ENCODE measurements at regions not wholly inside any gene's neighbourhood (a gene's known extent, or its start where the extent isn't known, plus 50 kb on each side); places are given as distances from the start of the nearest gene placed in this dataset.

DNA sequence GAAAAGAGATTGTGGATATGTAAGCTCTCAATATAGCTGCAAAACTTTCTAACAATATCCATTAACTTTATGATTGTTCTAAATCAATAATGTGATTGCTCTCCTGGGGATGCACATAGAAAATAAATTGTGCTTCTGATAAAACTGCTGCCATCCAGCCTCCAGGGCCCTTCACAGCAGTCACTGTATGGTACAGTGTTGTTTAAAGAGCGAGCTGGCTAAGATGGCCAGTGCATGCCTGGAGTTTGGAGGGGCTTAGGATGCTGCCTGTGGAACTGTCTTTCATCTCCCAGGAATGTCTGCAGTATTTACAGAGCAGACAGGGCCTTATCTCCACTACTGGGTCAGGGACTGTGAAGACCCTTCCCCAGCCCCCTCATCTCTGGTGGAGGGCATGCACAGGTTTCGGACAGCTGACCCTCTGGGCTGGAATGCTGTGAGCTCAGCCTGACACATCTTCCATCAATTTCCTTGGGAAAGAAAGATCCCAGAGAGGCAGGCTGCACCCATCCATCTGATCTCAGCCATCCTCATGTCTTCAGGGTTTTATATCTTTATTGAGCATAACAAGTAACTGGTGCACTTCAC lies 137.0 kb downstream of the PLPP3 start:
- no peak for DNase-seq (ENCODE audit: low spot score)

DNA sequence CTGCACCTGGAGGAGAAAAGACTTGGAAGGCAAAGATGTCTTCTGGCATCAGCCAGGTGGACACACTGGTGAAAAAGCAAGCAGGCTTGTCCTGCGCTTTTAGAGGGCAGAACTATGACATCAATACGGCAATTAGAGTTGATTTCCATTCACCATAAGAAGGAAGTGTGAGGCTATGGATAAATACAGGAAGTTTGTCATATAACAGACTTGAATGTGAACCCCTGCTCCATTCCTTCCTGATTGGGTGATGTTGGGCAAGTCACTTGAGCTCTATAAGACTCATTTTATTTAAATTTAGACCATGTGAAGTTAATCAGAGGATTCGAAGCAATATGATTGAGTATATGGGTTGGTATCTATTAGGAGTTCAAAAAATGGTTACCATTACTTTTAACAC lies 137.8 kb downstream of the PLPP3 start:
- DNase-seq (ENCODE audit: low spot score) = no peak

DNA sequence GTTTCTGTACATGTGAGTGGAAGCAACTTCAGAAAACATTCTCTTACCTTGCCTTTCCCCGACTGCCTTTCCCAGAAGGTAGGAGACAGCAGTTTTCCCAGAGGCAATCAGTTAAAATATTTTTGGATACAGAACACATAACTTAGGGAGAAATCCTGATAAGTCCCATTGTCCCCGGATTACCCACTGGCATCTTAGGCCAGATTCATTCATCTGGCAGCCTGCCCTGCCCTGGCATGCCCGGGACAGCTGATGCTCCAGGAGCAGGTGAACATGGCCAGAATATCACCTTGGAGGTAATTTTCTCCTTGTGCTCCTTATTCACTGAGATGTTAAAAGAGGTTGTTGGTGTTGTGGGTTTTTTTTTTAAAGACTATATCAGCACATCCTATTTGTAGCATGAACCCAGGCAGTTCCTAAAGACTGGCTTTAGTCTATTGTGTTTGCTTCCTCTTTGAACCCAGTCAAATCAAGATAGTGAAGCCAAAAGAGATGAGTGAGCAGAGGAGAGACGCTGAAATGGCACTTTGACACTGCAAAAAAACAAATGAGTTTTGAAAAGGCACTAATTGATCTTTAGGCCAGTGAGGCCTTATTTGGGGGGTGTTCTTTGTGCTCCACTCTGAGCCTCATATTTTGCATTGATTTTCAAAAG lies 139.6 kb downstream of the PLPP3 start:
- no peak for DNase-seq (ENCODE audit: low spot score)

DNA sequence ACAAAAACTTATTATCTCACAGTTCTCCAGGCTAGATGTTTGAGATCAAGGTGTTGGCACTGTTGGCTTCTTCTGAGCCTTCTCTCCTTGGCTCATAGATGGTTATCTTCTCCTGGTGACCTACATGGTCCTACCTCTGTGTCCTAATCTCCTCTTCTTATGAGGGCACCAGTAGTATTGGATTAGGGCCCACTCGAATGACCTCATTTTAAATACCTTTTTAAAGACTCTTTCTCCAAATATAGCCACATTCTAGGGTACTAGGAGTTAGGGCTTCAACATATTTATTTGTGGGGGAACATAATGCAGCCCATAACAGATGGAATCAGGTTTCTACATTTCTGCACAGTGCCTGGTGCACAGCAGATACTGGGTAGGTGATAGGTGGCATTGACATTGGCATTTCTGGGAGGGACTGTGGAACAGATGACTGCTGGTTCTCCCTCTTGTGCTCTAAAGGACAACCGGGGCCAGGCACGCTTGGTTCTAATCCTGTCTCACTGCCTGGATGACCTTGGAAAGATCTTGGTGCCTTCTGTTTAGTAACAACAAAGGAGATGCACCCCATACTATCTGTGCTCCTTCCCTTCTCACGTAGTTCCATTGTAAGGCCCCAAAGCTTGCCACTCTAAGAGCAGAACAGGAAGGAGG lies 140.3 kb downstream of the PLPP3 start:
- no peak for DNase-seq (ENCODE audit: low spot score)

DNA sequence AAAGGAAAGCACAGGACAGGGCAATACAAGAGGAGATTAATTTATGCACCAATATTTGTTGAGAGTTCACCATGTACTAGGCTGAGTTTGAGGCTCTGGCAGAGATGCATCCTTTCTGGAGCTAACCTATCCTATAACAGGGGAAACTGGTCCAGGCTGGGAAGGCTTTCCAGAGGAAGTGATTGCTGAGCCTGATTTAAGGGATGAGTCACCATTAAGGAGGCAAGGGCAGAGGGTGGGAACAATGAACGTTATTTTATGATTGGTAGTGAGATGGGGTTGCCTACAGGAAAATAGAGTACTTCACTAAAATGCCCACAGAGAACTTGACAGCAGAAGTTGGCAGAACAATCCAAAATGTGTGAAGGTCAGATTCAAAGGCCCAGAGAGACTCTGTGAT lies 141.4 kb downstream of the PLPP3 start:
- no peak for DNase-seq (ENCODE audit: low spot score)

DNA sequence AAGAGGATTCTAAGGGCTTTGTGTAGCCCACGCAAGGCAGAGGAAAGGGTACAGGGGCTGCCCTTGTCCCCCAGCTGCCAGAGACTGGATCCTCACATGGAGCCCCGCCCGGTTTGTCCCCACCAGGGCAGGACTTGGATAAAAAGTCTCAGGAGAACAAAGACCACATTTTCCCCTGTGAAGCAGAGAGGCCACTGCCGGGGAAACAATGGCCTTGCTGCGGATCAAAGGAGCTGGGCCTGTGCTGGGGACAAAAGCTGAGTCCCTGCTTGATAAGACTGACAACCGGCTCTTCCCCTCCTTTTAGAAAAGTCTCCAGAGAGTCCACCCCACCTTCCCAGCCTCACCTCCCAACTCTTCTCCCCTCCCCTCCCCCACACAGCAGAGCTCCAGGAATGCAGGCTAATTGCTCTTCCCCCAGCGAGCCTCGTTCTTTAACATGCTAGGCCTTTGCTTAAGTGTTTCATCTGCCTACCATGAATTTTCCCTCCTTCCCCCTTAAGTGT lies 142.4 kb downstream of the PLPP3 start:
- no peak for DNase-seq (ENCODE audit: low spot score)

DNA sequence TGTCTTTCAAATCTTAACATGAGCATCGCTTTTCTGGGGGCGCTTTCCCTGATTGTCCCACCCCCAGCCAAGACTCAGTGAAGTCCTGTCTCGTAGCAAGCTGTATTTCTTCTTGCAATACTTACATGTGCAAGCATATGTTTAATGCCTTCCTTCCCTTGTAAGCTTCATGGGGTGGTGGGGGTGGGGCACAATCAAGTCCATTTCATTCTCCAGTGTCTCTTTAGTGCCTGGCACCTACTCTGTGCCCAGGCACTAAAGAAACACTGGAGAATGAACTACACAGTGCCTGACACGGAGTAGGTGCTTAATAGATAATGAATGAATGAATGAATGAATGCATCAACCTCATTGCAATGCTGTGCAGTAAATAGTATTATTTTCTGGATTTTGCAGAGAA lies 143.1 kb downstream of the PLPP3 start:
- no peak for DNase-seq (ENCODE audit: low spot score)

DNA sequence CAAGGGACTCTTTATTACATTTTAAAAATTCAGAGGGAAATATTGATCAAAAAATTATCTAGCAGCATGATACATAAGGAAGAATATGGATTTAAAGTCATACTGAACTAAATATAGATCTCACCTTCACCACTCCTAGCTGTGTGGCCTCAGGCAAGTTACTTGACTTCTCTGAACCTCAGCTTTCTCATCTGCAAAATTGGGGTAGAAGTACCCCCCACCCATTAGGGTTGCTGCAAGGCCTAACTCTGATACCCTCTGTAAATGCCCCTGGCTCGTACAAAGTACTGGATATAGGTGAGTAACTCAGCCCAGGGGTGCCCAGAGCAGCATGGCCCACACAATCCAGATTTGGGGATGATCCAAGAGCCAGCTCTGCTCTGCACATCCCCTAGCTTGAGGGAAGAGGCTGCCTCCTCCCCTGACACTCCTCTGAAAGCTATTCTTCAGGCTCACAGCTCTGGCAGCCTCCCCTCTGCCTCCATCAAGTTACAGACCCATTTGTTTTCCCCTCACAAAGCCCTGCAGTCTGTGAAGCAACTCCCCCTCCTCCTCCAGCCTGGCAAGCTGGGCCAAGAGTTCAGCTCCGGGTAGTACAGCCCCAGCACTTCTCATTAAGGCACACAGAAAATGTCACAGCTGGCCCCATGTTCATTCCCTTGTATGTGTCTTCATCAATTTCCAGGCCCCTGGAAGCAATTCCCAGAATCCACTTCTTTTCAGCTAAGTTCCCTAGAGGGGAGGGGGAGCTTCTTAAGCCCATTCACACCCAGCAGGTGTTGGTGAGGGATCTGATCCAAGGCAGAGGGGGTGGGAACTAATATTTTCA lies 143.7 kb downstream of the PLPP3 start:
- DNase-seq (ENCODE audit: low spot score) = no peak

DNA sequence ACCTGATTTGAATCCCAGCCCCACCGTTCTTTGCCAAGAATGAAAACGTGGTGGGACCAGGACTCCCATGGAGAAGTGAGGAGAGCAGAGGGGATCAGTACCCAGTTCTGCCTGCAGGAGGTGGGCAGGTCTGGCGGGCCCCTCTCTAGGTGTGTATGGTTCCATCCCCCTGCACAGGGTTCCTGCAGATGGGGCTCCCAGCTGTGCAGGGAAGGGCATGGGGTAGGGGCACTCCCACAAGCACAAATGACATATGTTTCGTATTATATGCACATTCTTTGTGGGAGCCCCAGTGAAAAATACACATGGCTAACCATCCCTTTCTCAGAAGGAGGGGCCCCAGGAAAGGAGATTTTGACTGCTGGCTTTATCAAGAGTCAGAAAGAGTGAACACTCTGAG lies 144.6 kb downstream of the PLPP3 start:
- no peak for DNase-seq (ENCODE audit: low spot score)

DNA sequence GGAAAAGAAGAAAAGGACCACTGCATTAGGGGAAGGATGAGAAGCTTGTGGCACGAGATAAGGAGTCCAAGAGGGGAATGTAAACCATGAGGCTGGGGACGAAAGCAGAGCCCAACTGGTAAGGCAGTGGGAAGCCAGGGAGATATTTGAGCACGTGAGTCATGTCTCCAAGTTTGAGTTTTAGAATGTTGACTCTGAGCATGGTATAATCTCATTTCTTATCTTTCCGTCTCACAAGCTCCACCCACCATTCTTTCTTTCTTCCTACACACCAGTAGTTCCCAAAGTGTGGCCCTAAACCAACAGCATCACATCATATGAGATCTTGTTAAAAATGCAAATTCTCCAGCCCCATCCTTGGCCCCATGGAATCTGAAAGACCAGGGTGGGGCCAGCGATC lies 145.3 kb downstream of the PLPP3 start:
- DNase-seq (ENCODE audit: low spot score) = no peak

DNA sequence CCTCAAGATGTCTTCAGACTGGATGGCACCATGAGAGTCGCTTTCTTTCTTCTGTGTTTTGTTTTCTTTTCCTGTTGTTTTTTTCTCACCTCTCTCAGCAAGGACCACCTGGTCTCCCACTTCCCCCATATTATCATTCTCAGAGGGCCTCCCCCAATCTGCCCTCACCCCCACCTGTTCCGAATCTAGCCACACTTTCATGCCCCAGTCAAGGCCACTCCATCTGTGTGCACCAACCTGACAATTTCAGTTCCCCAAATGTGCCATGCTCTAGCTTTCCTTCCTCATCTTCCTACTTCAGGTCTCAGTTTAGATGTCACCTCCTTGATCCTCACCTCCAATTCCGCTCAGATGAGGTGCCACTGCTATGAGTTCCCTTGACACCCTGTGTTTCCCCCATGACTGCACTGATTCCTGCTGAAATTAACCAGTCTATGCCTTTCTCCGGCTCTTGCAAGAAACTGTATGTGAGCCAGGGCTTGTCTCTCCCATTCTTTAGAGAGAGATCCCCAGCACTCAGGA lies 146.2 kb downstream of the PLPP3 start:
- no peak for DNase-seq (ENCODE audit: low spot score)

DNA sequence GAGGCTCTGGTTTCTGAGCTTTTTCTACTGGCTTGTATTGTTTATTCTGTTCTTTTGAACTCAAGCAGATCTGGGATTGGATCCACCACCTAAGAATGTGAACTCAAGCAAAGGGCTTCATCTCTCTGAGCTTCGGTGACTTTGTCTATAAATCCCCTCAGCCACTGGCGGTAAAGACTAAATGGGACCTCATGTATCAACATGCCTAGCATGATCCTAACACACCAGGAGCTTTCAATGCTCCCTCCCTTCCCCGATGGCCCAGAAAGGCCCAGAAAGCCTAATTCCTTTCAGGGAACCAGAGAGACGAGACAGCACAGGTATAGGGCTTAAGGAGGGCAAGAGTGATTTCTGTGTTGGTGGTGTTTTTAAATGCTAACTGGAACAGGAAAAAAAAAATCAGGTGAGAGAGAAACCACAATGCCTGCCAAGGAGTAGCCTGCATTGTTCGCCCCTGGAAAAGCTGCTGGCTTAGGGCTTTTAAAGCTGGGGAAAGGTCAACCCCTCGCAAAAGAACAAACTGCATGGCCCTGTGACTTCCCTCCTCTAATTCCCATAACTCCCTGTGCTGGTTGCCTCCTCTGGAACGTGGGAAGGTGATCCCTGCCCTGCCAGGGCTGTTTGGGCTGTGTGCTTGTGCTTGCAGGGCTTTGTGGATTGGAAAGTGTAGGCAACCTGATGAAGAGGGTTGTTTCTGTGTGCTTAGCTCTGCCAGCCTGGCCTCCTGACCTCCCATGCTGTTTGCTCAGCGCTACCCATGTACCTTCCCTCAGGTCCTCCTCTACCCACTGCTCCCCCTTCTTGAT lies 147.0 kb downstream of the PLPP3 start:
- no peak for DNase-seq (ENCODE audit: low spot score)

DNA sequence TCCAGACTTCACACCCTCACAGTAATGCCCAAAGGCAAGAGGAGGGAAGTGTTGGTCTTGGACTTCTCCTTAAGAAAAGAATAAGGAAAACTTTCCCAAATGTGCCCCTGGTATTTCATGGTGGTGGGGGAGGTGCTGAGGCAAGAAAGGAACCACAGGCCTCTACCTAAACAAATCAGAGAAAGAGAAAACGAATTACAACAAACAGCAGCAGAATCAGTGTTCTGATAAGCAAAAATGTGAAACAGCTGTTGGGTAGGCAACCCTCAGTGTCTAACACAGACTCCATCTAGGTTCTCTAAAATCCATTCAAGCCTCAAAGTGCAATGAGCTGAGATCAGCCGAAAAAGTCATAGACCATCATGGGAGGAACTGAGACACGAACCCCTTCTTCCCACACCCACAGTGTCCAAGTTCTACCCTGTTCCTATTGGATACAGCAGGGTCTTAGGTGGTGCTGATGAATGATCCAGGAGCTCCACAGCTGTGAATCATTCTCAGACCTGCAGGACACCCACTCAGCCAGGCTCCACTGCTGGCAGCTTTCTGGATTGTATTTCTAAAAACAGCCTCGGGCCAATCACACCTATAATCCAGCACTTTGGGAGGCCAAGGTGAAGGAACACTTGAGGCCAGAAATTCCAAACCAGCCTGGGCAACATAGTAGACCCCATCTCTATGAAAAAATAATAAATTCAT lies 149.1 kb downstream of the PLPP3 start:
- DNase-seq (ENCODE audit: low spot score) = no peak

DNA sequence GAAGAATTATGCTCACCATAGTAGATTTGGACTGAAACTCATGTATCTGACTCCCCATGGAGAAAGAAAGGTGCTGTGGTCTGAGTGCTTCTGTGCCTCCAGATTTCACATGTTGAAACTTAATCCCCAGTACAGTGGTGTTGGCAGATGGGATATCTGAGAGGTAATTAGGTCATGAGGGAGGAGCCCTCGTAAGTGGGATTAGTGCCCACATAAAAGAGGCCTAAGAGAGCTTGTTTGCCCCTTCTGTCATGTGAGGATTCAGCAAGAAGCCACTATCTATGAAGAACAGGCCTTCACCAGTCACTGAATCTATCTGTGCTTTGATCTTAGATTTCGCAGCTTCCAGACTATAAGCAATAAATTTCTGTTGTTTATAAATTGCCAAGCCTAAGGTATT lies 150.1 kb downstream of the PLPP3 start:
- no peak for DNase-seq (ENCODE audit: low spot score)

DNA sequence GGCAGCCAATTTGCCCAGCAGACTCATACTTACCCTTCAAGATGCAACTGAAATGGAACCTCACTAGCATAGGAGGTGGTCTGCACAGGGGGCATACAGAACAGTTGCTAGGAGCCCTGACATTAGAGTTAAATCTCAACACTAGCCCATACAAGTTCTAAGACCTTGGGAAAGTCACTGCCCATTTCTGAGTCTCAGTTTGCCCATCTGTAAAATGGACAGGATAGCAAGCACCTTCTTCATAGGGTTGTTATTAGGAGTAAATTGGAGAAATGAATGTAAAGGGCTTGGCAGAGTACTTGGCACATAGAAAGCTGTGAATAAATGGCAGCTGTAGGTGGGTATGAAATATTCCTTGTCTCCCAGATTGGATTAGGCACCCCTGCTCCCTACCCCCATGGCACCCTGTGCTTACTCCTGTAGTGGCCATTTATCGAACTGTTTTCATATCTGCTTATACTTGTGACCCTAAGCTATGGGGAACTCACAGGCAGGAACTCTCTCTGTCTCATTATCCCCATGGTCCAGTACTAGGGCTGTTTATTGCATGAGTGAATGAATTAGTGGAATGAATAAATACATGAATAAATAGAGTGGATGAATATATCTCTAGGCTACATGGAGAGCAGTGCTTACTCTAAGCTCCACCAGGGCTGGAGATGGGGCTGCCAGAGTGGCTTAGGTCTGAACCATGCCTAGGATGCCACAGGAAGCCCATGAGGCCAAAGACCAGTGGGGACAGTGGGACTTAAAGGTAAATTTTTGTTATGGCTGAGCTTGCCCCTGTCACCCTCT lies 152.6 kb downstream of the PLPP3 start:
- DNase-seq (ENCODE audit: low spot score) = no peak

DNA sequence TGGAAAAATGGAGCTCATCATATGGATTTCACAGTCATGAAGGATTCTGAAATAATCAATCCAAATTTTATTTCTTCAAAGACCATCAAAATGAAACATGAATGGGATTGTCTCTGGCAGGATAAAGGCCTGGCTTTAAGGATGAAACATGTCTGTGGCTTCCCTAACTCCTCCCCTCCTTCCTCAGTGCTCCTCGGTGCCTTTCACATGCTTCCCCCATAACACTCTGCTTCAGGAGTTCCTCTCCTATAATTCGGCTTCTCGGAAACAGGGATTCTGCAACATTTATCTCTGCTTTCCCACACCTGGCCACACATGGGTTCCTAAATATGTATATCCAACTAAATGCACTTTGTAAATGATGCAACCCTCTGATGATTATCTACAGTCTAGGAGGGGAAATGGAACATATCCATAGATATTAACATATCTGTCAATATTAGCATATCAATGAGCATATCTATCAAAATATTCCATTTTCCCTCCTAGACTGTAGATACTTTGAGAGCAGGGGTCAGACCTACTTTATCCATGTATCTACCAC lies 153.8 kb downstream of the PLPP3 start:
- no peak for DNase-seq (ENCODE audit: low spot score)

DNA sequence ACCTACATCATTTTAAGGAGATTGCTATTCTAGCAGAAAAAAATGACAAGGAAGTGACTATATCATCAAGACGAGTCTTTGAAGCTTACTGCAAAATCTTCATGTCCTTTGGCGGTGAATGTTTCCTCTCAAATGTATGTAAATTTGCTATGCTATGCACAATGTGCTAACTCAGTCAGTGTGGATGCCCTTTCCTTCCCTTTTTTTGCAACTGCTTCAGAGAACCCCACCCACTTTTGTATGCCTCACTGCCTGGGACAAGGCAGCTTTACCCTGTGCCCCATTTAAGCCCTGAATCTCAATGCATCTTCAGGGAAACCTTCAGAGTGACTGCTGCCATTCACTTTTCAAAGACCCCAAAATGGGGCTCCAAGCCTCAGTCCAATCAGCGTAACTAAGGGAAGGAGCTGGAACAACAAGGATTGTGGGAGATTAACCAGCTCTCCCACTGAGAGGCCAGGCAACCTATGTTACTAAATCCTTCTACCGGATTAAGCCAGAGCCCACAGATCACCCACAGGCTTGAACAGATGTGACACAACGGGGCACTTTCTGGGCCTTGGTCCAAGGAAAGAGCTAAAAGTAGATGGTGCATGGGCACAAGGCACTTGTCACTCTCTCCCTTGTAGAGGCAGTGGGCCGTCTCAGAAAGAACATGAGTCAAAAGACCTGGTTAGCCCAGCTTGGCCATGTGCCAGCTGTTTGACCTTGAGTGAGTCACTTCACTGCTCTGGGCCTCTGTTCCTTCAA lies 154.4 kb downstream of the PLPP3 start:
- no peak for DNase-seq (ENCODE audit: low spot score)

DNA sequence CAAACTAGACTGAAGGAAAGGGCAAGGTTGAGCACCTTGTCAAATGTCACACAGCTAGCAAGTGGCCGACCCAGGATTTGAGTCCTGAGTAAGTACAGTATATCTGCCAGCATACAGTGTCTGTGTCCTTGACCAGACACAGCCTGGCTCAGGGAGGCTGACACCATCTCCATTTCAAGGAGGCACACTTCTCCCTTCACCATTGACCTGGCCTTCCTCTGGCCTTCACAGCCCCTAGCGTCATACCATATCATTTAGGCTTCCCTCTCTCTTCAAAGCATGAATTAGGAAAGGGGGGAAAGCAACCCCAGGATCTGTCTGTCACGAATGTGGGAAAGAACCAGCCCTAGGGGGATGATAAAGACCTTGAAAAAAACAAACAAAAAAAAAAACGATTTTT lies 155.6 kb downstream of the PLPP3 start:
- no peak for DNase-seq (ENCODE audit: low spot score)

DNA sequence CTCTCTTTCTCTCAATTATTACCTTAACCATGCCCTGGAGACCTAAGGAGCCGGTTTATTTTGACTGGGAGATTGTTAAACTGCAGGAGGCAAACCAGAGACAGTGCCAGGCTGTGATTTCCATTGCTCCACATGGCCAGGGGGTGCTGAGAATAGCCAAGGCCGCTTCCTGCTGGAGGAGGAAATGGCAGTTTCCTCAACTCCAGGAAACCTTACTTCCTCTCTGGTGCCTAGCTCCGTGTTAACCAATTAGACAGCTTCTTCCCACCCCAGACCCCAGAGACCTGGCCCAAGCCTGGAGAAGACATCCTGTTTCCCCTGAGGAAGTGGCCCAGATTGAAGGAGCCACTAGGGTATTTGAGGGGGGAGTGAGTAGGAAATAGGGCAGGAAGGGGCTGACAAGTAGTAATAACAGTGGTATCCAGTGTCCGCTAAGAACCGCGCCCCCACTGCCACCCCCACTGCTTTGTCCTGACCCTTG lies 161.2 kb downstream of the PLPP3 start:
- no peak for DNase-seq (ENCODE audit: low spot score)

All from HuH-7.5 (cell line).